K562 (cell line): ENCODE measurements at regions not wholly inside any gene's neighbourhood (a gene's known extent, or its start where the extent isn't known, plus 50 kb on each side); places are given as distances from the start of the nearest gene placed in this dataset.
"Not testable (repeated sequence)": the region's sequence is repeated elsewhere in the genome, so short reads cannot be mapped to it uniquely, and the experiment has no call there.

Experiments
- ATAC-seq: fragments of 200-7000 bp; cut with Tn5 transposase; 3 replicates; pipeline ENCODE4 v1.9.1; 2020; ENCODE audit warnings: moderate library complexity
- BruUV-seq: library from RNA; stranded (reverse); fragments of 400-500 nt; replicated peaks from 2 replicates; lab custom pipeline; 2021; lab: Mats Ljungman, UMichigan
- CTCF ChIA-PET: fragments of 300-600 bp; formaldehyde crosslinking; extraction: SDS; loops from one replicate; lab custom pipeline; 2021; ENCODE audit warnings: low intra/inter-chr PET ratio; lab: Yijun Ruan, JAX
- POLR2A ChIA-PET: fragments of 300-600, 350-650 bp; sonication (Branson Sonifier 250); formaldehyde crosslinking; extraction: SDS; loops from one replicate; lab custom pipeline; 2021; ENCODE audit warnings: antibody characterized with exemption, inconsistent platforms; lab: Yijun Ruan, JAX
- DNase-seq, 4 experiments: peaks; one replicate each; pipeline versions ENCODE4 v3.0.0 to v3.0.0-alpha.2; 2011 to 2018; ENCODE audit warnings: low spot score in 3 of 4, mixed read lengths in 3 of 4; ENCODE audit errors: extremely low read depth in 1 of 4
- FAIRE-seq: peaks from 2 replicates; lab custom pipeline; 2011; peaks lifted over from hg19 to GRCh38; lab: Jason Lieb, UNC
- H2AFZ ChIP-seq: 2 replicates; pipeline ENCODE4 v1.6.0; 2011; ENCODE audit warnings: low read depth, low read length, control low read depth, inconsistent platforms
- H3K27ac ChIP-seq: fragments of 200-600 bp; 3 replicates; pipeline ENCODE4 v1.8.0; 2011; ENCODE audit warnings: low read depth, mild to moderate bottlenecking, control low read depth, inconsistent platforms, low read length, moderate library complexity, mixed read lengths; ENCODE audit errors: extremely low read depth
- H3K27me3 ChIP-seq, 2 experiments: fragments of 300-600 bp in 1 of 2; 2 replicates in 1 of 2; 3 replicates in 1 of 2; pipeline versions ENCODE4 v1.6.0 to v1.8.0; 2011; ENCODE audit warnings: inconsistent platforms in 2 of 2, low read length in 2 of 2, mild to moderate bottlenecking in 1 of 2, mixed read lengths in 1 of 2, moderate library complexity in 1 of 2; ENCODE audit not compliant: control insufficient read depth in 2 of 2, insufficient read depth in 2 of 2
- H3K36me3 ChIP-seq: fragments of 300-600 bp; 3 replicates; pipeline ENCODE4 v1.8.0; 2011; ENCODE audit warnings: mild to moderate bottlenecking, low read length, inconsistent platforms; ENCODE audit not compliant: control insufficient read depth, insufficient read depth
- H3K4me1 ChIP-seq, 2 experiments: fragments of 200-600 bp in 1 of 2; replicated peaks in 1 of 2; 2 replicates in 1 of 2; 3 replicates in 1 of 2; pipeline versions ENCODE4 v1.5.1 to v1.8.0; 2011; ENCODE audit warnings: inconsistent platforms in 2 of 2, low read length in 2 of 2, mild to moderate bottlenecking in 1 of 2, mixed read lengths in 1 of 2, moderate library complexity in 1 of 2; ENCODE audit not compliant: control insufficient read depth in 2 of 2, insufficient read depth in 2 of 2
- H3K4me2 ChIP-seq: 2 replicates; pipeline ENCODE4 v1.6.1; 2011; ENCODE audit warnings: low read length, control low read depth, inconsistent platforms, mixed read lengths; ENCODE audit not compliant: insufficient read depth
- H3K4me3 ChIP-seq: fragments of 200-600 bp; sonication (generic), shearing (Covaris generic); 2 replicates; pipeline ENCODE4 v1.5.1; 2016; ENCODE audit warnings: control low read depth, inconsistent platforms
- H3K79me2 ChIP-seq: fragments of 200-600 bp; 3 replicates; pipeline ENCODE4 v1.8.0; 2011; ENCODE audit warnings: low read length, inconsistent platforms; ENCODE audit not compliant: control insufficient read depth, insufficient read depth
- H3K9ac ChIP-seq, 2 experiments: 2 replicates each; pipeline versions ENCODE4 v1.6.0 to v1.6.1; 2011; ENCODE audit warnings: low read depth in 2 of 2, low read length in 2 of 2, control low read depth in 1 of 2, inconsistent platforms in 1 of 2, mild to moderate bottlenecking in 1 of 2, mixed read lengths in 1 of 2; ENCODE audit not compliant: insufficient read depth in 1 of 2
- H3K9me1 ChIP-seq: one replicate; pipeline ENCODE4 v1.6.0; 2011; ENCODE audit warnings: inconsistent platforms, mild to moderate bottlenecking, low read length, moderate library complexity; ENCODE audit not compliant: control insufficient read depth, insufficient read depth
- H3K9me3 ChIP-seq: replicated peaks from 2 replicates; pipeline ENCODE4 v1.5.1; 2011; ENCODE audit warnings: low read depth, low read length, inconsistent platforms; ENCODE audit not compliant: control insufficient read depth, insufficient read depth
- H4K20me1 ChIP-seq: replicated peaks from 2 replicates; pipeline ENCODE4 v1.6.1; 2011; ENCODE audit warnings: low read length, inconsistent platforms, mixed read lengths; ENCODE audit not compliant: control insufficient read depth, insufficient read depth
- PYGO2 ChIP-seq: fragments of 450-650 bp; IDR thresholded peaks from 2 replicates; pipeline ENCODE4 v1.6.1; 2016; ENCODE audit warnings: mild to moderate bottlenecking, missing genetic modification characterization, moderate library complexity, missing compliant biosample characterization
- WGBS: fragments of 100-300 bp; shearing (Covaris generic); methylation state at CpG from one replicate; pipeline ENCODE4 v1.1.6; 2016; ENCODE audit warnings: low coverage, mixed read lengths; ENCODE audit not compliant: insufficient coverage; ENCODE audit errors: missing lambda C conversion rate; 5-methylcytosine and 5-hydroxymethylcytosine counted together
- in situ Hi-C: fragments of 300-500 bp; cut with MboI; formaldehyde crosslinking; loops from 4 replicates; pipeline ENCODE4 v1.15.0; 2018; ENCODE audit warnings: inconsistent platforms, mixed read lengths
- intact Hi-C: fragments of 100-400 bp; cut with micrococcal nuclease; formaldehyde crosslinking; loops from 2 replicates; pipeline ENCODE4 v1.14.2; 2022
- TF ChIP-seq, protein P1 (sequence below): fragments of 450-650 bp; formaldehyde crosslinking; IDR thresholded peaks from 2 replicates; pipeline ENCODE4 v1.4.0; 2020; ENCODE audit warnings: mild to moderate bottlenecking

GRCh38 chr10:90007226-90007625 lies 305.8 kb downstream of the KIF20B start:
- 0% methylated on average over 1 of the region's 1 CpG for WGBS
- no peaks in the 10 kb centered on the region for H3K4me1 ChIP-seq
- FAIRE-seq (no peak), ATAC-seq (no peak), DNase-seq (no peak)
- no peaks in the 10 kb centered on the region for H3K9me1 ChIP-seq
- ChIA-PET POLR2A (no interaction called here), CTCF (no interaction called here)
- no peak overlapping the region for H3K4me3 ChIP-seq
- H3K27me3 ChIP-seq = no peaks in the 10 kb centered on the region
- no peak overlapping the region for H2AFZ ChIP-seq
- H3K79me2 ChIP-seq = no peaks in the 10 kb centered on the region
- no TSS peak for BruUV-seq
- no peaks in the 10 kb centered on the region for H3K9me3 ChIP-seq
- intact Hi-C loops (no loop called here), in situ Hi-C loops (no loop called here)
- no peak overlapping the region for H3K9ac ChIP-seq
- no peaks in the 10 kb centered on the region for H4K20me1 ChIP-seq
- no peaks in the 10 kb centered on the region for H3K36me3 ChIP-seq
- TF ChIP-seq PYGO2 (tag) = no peak
- TF ChIP-seq, protein P1, sequence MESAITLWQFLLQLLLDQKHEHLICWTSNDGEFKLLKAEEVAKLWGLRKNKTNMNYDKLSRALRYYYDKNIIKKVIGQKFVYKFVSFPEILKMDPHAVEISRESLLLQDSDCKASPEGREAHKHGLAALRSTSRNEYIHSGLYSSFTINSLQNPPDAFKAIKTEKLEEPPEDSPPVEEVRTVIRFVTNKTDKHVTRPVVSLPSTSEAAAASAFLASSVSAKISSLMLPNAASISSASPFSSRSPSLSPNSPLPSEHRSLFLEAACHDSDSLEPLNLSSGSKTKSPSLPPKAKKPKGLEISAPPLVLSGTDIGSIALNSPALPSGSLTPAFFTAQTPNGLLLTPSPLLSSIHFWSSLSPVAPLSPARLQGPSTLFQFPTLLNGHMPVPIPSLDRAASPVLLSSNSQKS (CRISPR knock-in tag) = no peak
- no peak overlapping the region for H3K4me2 ChIP-seq
- H3K27ac ChIP-seq = no peak overlapping the region

DNA sequence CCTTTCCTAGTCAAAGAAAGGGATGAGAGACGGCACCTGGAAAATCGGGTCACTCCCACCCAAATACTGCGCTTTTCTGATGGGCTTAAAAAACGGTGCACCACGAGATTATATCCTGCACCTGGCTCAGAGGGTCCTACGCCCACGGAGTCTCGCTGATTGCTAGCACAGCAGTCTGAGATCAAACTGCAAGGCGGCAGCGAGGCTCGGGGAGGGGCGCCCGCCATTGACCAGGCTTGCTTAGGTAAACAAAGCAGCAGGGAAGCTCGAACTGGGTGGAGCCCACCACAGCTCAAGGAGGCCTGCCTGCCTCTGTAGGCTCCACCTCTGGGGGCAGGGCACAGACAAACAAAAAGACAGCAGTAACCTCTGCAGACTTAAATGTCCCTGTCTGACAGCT lies 309.9 kb downstream of the KIF20B start:
- H3K4me2 ChIP-seq, H3K79me2 ChIP-seq, POLR2A ChIA-PET, ATAC-seq, H2AFZ ChIP-seq, intact Hi-C loops, H3K4me1 ChIP-seq, H3K9ac ChIP-seq, in situ Hi-C loops, CTCF ChIA-PET, H3K9me3 ChIP-seq, H3K27me3 ChIP-seq, BruUV-seq, H3K9me1 ChIP-seq, FAIRE-seq, H4K20me1 ChIP-seq, H3K27ac ChIP-seq, H3K4me3 ChIP-seq, H3K36me3 ChIP-seq, DNase-seq: not testable (repeated sequence)
- no CpG with 5 or more reads among the region's 14 CpGs for WGBS
